Upper lobe of right lung (tissue), 1 donor: ENCODE measurements at regions not wholly inside any gene's neighbourhood (a gene's known extent, or its start where the extent isn't known, plus 50 kb on each side); places are given as distances from the start of the nearest gene placed in this dataset.

Experiments used
- ATAC-seq: fragments of 200-7000 bp; cut with Tn5 transposase; one replicate; pipeline ENCODE4 v1.9.1; 2020; ENCODE audit warnings: mild to moderate bottlenecking, moderate library complexity
- DNase-seq: peaks from one replicate; pipeline ENCODE4 v3.0.0-alpha.2; 2020
- H3K27ac ChIP-seq: fragments of 200-600 bp; one replicate; pipeline ENCODE4 v1.8.0; 2022
- H3K27me3 ChIP-seq: fragments of 200-600 bp; one replicate; pipeline ENCODE4 v1.8.0; 2022; ENCODE audit warnings: mild to moderate bottlenecking
- H3K36me3 ChIP-seq: fragments of 200-600 bp; one replicate; pipeline ENCODE4 v1.8.0; 2022
- H3K4me1 ChIP-seq: fragments of 200-600 bp; one replicate; pipeline ENCODE4 v1.8.0; 2022
- H3K4me3 ChIP-seq: fragments of 200-600 bp; one replicate; pipeline ENCODE4 v1.8.0; 2022; ENCODE audit warnings: mild to moderate bottlenecking
- H3K9me3 ChIP-seq: fragments of 200-600 bp; one replicate; pipeline ENCODE4 v1.8.0; 2022
- intact Hi-C: fragments of 100-400 bp; cut with DNase I; formaldehyde crosslinking; loops from one replicate; pipeline ENCODE4 v1.11.0; 2022
- TF ChIP-seq, protein P1 (sequence below): fragments of 200-600 bp; IDR thresholded peaks from one replicate; pipeline ENCODE4 v1.8.0; 2022; ENCODE audit warnings: antibody characterized with exemption
- donor health status: DM: no; HTN: yes; CAD: no; lungs with severe emphysema.

- Histone ChIP-seq H3K4me3 (no peak overlapping the region), H3K36me3 (no peaks in the 10 kb centered on the region), H3K9me3 (no peaks in the 10 kb centered on the region), H3K27ac (no peak overlapping the region), H3K27me3 (no peaks in the 10 kb centered on the region), H3K4me1 (no peaks in the 10 kb centered on the region)
- TF ChIP-seq, protein P1, sequence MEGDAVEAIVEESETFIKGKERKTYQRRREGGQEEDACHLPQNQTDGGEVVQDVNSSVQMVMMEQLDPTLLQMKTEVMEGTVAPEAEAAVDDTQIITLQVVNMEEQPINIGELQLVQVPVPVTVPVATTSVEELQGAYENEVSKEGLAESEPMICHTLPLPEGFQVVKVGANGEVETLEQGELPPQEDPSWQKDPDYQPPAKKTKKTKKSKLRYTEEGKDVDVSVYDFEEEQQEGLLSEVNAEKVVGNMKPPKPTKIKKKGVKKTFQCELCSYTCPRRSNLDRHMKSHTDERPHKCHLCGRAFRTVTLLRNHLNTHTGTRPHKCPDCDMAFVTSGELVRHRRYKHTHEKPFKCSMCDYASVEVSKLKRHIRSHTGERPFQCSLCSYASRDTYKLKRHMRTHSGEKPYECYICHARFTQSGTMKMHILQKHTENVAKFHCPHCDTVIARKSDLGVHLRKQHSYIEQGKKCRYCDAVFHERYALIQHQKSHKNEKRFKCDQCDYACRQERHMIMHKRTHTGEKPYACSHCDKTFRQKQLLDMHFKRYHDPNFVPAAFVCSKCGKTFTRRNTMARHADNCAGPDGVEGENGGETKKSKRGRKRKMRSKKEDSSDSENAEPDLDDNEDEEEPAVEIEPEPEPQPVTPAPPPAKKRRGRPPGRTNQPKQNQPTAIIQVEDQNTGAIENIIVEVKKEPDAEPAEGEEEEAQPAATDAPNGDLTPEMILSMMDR, result no peak
- DNase-seq (no peak), ATAC-seq (no peak)
- intact Hi-C loops, result no loop called here
These were observed 117.7 kb downstream of the NUF2 start for GRCh38 chr1:163439471-163439870.

GRCh38 chr1:163440090-163440489, 118.3 kb downstream of the NUF2 start:
- no peak for ATAC-seq
- Histone ChIP-seq H3K27me3 (no peaks in the 10 kb centered on the region), H3K27ac (no peak overlapping the region), H3K36me3 (no peaks in the 10 kb centered on the region), H3K9me3 (no peaks in the 10 kb centered on the region), H3K4me3 (no peak overlapping the region), H3K4me1 (no peaks in the 10 kb centered on the region)
- intact Hi-C loops, result no loop called here
- TF ChIP-seq, protein P1, result no peak
- DNase-seq, result no peak

- H3K4me3 ChIP-seq, result no peak overlapping the region
- H3K27me3 ChIP-seq, result no peaks in the 10 kb centered on the region
- H3K4me1 ChIP-seq, result no peaks in the 10 kb centered on the region
- no peaks in the 10 kb centered on the region for H3K36me3 ChIP-seq
- H3K9me3 ChIP-seq, result no peaks in the 10 kb centered on the region
- TF ChIP-seq, protein P1, result no peak
- DNase-seq (no peak), ATAC-seq (no peak)
- H3K27ac ChIP-seq, result no peak overlapping the region
- intact Hi-C loops, result no loop called here
These were observed 120.6 kb downstream of the NUF2 start for GRCh38 chr1:163442231-163442879.

DNA sequence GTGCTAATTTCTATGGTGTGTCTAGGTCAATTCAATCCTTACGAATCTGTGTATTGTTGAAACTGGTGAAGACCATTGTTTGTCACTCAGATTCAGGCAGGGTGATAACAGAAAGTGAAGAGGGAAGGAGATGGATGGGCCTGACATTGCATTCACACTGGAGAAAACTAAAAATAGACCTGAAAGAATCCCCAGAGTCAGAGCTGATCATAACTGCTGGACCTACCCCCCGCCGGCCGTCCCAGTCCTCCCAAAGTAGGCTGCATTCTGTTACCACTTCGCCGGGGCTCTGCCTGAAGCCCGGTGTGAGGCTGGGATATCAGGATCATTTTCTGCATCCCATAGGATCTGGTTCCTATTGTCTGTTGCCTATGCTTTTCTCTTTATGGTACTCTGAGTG, 121.1 kb downstream of the NUF2 start:
- no peaks in the 10 kb centered on the region for H3K27me3 ChIP-seq
- no peak for DNase-seq
- ATAC-seq, result no peak
- no peaks in the 10 kb centered on the region for H3K36me3 ChIP-seq
- H3K4me1 ChIP-seq, result no peaks in the 10 kb centered on the region
- TF ChIP-seq, protein P1, result no peak
- H3K4me3 ChIP-seq, result no peak overlapping the region
- H3K27ac ChIP-seq, result no peak overlapping the region
- H3K9me3 ChIP-seq, result no peaks in the 10 kb centered on the region
- intact Hi-C loops, result no loop called here

DNA sequence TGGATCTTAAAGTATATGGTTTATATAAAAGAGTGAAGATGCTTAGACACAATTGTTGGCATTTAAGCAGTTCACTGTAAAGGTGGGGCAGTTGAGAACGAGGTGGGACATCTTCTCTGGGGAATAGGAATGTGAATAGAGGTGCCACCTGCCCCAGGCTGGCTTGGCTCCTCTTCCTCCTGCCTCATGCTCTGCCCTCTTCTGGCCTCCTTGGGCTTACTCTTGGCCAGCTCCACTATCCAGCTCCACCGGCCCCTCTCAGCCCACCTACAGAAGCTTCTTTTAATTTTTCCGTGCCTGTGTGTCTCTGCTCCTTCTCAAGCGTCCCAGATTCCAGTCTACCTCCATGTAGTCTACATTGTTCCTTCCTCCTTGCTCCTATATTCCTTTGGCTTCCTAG, 122.1 kb downstream of the NUF2 start:
- no peaks in the 10 kb centered on the region for H3K27me3 ChIP-seq
- H3K4me1 ChIP-seq, result no peaks in the 10 kb centered on the region
- H3K36me3 ChIP-seq, result no peaks in the 10 kb centered on the region
- intact Hi-C loops, result no loop called here
- H3K27ac ChIP-seq, result no peak overlapping the region
- H3K4me3 ChIP-seq, result no peak overlapping the region
- H3K9me3 ChIP-seq, result no peaks in the 10 kb centered on the region
- no peak for ATAC-seq
- TF ChIP-seq, protein P1, result no peak
- no peak for DNase-seq

DNA sequence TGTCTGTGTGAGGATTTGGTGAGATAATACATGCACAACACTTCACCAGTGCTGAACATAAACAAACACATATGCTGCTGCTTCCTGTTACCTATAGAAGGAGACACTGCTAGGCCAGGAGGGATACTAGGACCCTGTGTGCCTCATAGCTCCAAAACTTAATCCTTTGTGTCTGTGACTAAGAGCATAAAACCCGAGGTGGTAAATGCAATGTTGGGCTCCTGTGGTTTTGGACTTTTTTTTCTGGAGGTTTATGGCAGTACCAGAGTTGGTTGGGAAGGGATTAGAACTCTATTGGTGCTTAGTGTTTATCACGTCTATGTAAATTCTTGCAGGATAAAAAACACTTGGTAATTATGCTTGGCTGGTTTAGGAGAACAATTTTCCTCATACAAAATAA, 122.9 kb downstream of the NUF2 start:
- Histone ChIP-seq H3K4me3 (no peak overlapping the region), H3K27ac (no peak overlapping the region), H3K4me1 (no peaks in the 10 kb centered on the region), H3K27me3 (no peaks in the 10 kb centered on the region), H3K36me3 (no peaks in the 10 kb centered on the region), H3K9me3 (no peaks in the 10 kb centered on the region)
- TF ChIP-seq, protein P1, result no peak
- intact Hi-C loops, result no loop called here
- no peak for DNase-seq
- no peak for ATAC-seq
